ENCODE measurements at regions not wholly inside any gene's neighbourhood (a gene's known extent, or its start where the extent isn't known, plus 50 kb on each side); places are given as distances from the start of the nearest gene placed in this dataset.

DNA sequence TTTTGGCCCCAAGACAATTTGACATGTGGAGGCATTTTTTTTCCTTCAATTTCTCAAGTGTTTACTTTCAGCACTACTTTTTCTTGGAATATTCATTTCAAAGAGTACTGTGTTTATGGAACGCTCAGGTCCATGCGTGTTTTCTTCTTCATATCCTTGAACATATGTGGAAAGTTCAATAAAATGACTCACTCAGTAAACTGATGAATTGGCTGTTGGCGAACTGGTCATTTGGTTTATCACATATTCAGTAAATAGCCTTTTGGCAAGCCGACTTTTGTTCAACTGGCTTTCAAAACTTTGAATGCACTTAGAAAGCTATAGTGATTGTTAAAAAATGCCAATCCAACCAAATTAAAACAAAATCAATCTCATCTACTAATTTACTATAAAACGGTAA, 964.6 kb upstream of the SLC35B3 start:
- no peak for DNase-seq (ENCODE audit: extremely low spot score)
- H3K27ac ChIP-seq (ENCODE audit: low read depth), result no peak overlapping the region
- H3K4me3 ChIP-seq (ENCODE audit: low read depth, low read length), result no peak overlapping the region

DNA sequence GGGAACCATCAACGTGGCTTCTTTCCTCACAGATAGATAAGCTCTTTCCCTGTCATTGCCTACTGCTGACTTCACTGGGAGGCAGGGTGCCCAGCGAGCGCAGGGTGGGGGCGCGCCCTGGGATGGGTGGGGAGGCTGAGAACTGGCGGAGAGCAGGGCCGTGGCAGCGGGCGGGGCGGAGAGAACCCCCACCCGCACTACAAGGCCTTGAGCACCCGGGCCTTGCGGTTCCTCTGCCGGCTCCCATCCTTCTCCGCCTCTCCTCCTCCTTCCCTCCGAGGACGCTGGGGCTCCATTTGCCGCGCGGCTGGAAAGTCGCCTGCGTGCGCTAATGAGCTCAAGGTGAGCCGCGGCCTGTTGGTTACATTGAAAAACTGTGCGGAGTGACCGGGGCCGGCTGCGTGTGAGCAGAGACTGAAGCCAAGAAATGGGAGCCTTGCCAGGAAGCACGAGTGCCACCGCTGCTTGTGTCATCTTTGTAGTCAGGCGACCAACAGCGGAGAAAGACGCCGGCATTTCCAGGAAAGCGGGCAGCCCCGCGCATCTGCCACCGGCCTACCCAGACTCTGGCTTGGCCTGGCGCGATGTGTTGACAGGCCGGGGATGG, 963.5 kb upstream of the SLC35B3 start:
- Histone ChIP-seq H3K4me3 (ENCODE audit: low read depth, low read length) (no peak overlapping the region), H3K27ac (ENCODE audit: low read depth) (no peak overlapping the region), H3K4me1 (ENCODE audit: insufficient read depth) (no peaks in the 10 kb centered on the region), H3K36me3 (ENCODE audit: insufficient read depth) (no peaks in the 10 kb centered on the region)
- 32% methylated on average over 42 of the region's 42 CpGs for WGBS
- no peak for DNase-seq (ENCODE audit: extremely low spot score)

More for the DNA sequence above, 964.6 kb upstream of the SLC35B3 start:
- WGBS, result 76% methylated on average over 5 of the region's 5 CpGs
- no peaks in the 10 kb centered on the region for H3K4me1 ChIP-seq (ENCODE audit: insufficient read depth)
- H3K36me3 ChIP-seq (ENCODE audit: insufficient read depth), result no peaks in the 10 kb centered on the region

DNA sequence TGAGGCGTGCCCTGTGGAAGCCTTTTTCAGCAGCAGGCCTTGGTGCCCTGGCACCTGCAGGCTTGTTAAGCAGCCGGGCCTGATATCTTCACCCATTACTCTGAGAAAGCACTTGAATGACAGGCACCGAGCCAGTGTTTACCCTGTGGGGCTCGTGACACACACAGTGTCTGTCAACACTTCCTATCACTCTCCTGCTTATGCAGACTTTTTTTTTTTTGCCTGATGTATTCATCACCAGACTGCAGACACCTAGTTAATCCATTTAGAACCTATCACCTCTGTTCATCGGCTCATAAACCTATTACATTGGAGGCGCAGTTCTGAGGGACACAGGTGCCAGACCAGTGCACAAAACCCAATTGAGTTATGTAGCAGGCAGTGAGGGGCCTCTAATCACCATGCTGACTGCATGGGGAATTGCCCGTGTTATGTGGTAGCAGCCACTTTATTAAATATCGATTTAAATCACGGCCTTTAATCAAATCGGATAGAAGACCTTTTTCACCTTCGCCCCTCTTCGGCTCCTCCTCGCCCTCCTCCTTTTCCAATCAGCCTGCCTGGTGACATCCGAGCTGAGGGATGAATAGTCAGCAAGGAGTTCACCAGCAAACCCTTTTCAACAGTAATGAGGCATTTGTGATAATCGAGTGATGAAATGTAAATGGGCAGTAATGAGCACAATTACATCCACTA, 962.9 kb upstream of the SLC35B3 start:
- Histone ChIP-seq H3K4me3 (ENCODE audit: low read depth, low read length) (no peak overlapping the region), H3K27ac (ENCODE audit: low read depth) (no peak overlapping the region), H3K4me1 (ENCODE audit: insufficient read depth) (no peaks in the 10 kb centered on the region), H3K36me3 (ENCODE audit: insufficient read depth) (no peaks in the 10 kb centered on the region)
- no peak for DNase-seq (ENCODE audit: extremely low spot score)
- 74% methylated on average over 15 of the region's 15 CpGs for whole genome bisulfite sequencing

DNA sequence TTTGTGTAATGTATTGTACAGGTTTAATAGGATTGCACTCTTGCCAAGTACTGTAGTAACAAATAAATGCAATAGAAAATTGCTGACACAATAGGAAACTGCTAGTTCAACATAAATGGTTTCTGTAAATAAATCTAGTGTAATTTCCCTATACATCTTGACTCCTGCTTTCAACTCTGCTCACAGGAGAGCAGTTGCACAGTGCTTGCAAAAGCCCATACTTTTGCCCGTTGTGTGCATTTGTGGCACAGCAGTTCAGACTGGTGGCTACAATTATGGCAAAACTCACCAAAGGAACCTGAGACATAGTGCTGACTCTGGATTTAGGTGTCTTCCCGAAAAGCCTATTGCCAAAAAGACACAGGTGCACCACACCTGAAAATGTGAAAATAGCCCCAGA, 953.3 kb upstream of the SLC35B3 start:
- Histone ChIP-seq H3K4me1 (ENCODE audit: insufficient read depth) (no peaks in the 10 kb centered on the region), H3K4me3 (ENCODE audit: low read depth, low read length) (no peak overlapping the region), H3K36me3 (ENCODE audit: insufficient read depth) (no peaks in the 10 kb centered on the region), H3K27ac (ENCODE audit: low read depth) (no peak overlapping the region)
- WGBS, result 87% methylated on average over 2 of the region's 2 CpGs
- DNase-seq (ENCODE audit: extremely low spot score), result no peak

DNA sequence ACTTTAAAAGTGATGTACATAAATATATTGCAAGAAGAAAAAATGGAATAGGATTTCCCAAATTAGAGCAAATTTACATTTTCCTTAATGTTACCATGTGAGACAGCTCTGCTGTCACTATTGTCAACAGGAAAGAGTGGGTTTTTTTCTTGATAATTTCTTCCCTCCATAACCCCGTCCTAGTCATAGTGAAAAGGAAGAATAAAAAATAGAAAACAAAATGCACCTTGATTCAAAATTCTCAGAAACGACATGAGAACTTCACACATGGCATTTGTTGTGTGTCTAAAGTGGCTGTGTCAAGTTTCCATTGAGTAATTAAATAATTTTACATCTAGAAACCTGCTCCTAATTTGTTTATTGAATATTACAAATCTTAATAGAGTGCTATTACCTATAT, 945.2 kb upstream of the SLC35B3 start:
- Histone ChIP-seq H3K4me1 (ENCODE audit: insufficient read depth) (no peaks in the 10 kb centered on the region), H3K36me3 (ENCODE audit: insufficient read depth) (no peaks in the 10 kb centered on the region), H3K4me3 (ENCODE audit: low read depth, low read length) (no peak overlapping the region), H3K27ac (ENCODE audit: low read depth) (no peak overlapping the region)
- 74% methylated on average over 2 of the region's 2 CpGs for WGBS
- DNase-seq (ENCODE audit: extremely low spot score), result no peak

DNA sequence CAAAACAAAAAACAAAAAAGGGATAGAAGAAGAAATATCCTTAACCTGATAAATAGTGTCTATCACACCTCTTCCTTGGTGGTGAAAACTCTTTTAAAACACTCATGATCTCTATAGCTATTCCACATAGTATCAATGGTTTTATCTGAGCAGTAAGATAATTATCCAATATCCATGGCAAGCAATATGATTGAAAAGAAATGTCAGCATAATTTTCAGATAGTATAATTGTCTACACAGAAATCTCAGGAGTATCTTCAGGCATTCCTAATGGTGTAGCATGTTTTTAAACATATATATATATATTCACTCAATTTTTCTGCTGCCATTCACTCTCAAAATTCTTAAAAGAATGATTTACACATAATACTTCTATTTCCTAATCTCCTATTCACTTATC, 938.0 kb upstream of the SLC35B3 start:
- Histone ChIP-seq H3K27ac (ENCODE audit: low read depth) (no peak overlapping the region), H3K4me3 (ENCODE audit: low read depth, low read length) (no peak overlapping the region), H3K36me3 (ENCODE audit: insufficient read depth) (no peaks in the 10 kb centered on the region), H3K4me1 (ENCODE audit: insufficient read depth) (no peaks in the 10 kb centered on the region)
- DNase-seq (ENCODE audit: extremely low spot score), result no peak

DNA sequence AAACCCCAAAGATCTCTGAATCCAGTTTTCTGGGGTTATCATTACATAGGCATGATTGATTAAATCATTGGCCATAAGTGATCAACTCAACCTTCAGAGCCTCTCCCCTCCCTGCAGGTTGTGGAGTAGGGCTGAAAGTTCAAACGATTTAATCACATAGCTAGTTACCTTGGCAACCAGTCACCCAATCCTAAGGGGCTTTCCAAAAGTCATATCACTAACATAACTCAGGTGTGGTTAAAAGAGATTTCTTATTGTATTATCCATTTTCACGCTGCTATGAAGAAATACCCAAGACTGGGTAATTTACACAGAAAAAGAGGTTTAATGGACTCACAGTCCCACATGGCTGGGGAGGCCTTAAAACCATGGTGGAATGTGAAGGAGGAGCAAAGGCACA, 935.1 kb upstream of the SLC35B3 start:
- no peaks in the 10 kb centered on the region for H3K4me1 ChIP-seq (ENCODE audit: insufficient read depth)
- no peak for DNase-seq (ENCODE audit: extremely low spot score)
- no peak overlapping the region for H3K4me3 ChIP-seq (ENCODE audit: low read depth, low read length)
- no peak overlapping the region for H3K27ac ChIP-seq (ENCODE audit: low read depth)
- 73% methylated on average over 2 of the region's 2 CpGs for WGBS
- H3K36me3 ChIP-seq (ENCODE audit: insufficient read depth), result no peaks in the 10 kb centered on the region

DNA sequence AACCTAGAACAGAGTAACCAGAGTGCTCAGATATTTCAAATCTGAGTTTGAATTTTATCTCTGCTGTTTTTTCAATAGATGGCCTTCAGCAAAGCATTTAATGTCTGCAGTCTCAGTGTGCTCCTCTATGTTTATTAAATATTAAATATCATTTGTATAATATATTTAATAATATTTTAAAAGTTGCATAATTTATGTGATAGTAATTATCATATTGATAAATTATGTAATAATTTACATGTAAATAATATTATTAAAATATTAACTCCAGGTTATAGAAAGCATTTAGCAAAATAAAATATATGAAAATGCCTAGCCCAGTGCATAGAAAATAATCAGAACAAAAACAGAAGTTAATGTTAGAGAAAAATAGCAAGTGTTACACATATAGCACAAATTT, 930.0 kb upstream of the SLC35B3 start:
- no peak overlapping the region for H3K27ac ChIP-seq (ENCODE audit: low read depth)
- no peak for DNase-seq (ENCODE audit: extremely low spot score)
- no peak overlapping the region for H3K4me3 ChIP-seq (ENCODE audit: low read depth, low read length)
- H3K36me3 ChIP-seq (ENCODE audit: insufficient read depth), result no peaks in the 10 kb centered on the region
- H3K4me1 ChIP-seq (ENCODE audit: insufficient read depth), result no peaks in the 10 kb centered on the region

DNA sequence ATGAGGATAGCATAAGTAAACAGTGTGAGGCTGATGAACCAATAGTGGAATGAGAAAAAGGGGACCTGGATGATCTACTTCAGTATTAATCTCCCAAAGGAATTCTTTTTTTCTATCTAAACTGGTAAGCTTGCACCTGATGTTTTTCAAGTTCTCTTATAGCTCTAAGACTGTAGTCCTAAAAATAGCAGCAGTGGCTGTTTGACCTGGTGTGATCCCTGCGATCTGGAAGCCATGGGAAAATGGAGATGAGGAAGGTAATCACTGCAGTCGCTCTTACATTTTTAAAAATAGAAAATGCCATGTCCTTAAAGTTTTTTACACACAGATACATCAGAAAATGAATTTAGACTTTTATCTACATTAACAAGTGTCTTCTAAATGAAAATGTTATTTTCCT, 926.4 kb upstream of the SLC35B3 start:
- DNase-seq (ENCODE audit: extremely low spot score), result no peak
- Histone ChIP-seq H3K36me3 (ENCODE audit: insufficient read depth) (no peaks in the 10 kb centered on the region), H3K4me1 (ENCODE audit: insufficient read depth) (no peaks in the 10 kb centered on the region), H3K27ac (ENCODE audit: low read depth) (no peak overlapping the region), H3K4me3 (ENCODE audit: low read depth, low read length) (no peak overlapping the region)
- WGBS, result 82% methylated on average over 2 of the region's 2 CpGs

DNA sequence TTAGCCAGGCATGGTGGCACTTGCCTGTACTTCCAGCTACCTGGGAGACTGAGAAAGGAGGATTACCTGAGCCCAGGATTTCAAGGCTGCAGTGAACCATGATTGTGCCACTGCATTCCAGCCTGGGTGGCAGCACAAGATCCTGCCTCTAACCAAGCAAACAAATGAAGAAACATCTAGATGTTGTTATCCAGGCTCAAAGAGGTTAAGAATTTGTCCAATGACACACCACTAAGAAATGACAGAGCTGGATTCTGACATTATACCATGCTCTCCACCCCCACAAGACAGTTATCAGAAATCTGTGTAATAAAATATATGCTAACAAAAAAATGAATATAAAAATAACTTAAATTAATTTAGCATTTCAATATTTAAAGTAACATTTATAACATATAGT, 925.5 kb upstream of the SLC35B3 start:
- Histone ChIP-seq H3K27ac (ENCODE audit: low read depth) (no peak overlapping the region), H3K4me1 (ENCODE audit: insufficient read depth) (no peaks in the 10 kb centered on the region), H3K4me3 (ENCODE audit: low read depth, low read length) (no peak overlapping the region), H3K36me3 (ENCODE audit: insufficient read depth) (no peaks in the 10 kb centered on the region)
- DNase-seq (ENCODE audit: extremely low spot score), result no peak

DNA sequence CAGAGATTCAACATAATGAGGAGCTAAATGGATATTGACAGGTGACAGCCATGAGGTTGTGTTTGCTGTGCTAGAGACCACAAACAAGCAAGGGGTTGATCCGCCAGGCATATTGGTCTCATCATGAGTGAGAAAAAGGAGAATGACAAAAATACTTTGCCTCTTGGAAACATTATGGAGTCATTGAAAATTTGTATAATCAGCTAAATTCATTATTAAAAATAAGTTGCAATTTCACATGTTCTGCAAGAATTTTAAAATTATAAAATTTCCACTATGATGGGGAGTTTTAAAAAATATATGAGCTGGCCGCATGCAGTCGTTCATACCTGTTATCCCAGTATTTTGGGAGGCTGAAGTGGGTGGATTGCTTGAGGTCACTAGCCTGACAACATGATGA, 912.3 kb upstream of the SLC35B3 start:
- no peak for DNase-seq (ENCODE audit: extremely low spot score)
- no peak overlapping the region for H3K4me3 ChIP-seq (ENCODE audit: low read depth, low read length)
- no peaks in the 10 kb centered on the region for H3K36me3 ChIP-seq (ENCODE audit: insufficient read depth)
- no peak overlapping the region for H3K27ac ChIP-seq (ENCODE audit: low read depth)
- WGBS, result 90% methylated on average over 3 of the region's 3 CpGs
- no peaks in the 10 kb centered on the region for H3K4me1 ChIP-seq (ENCODE audit: insufficient read depth)

DNA sequence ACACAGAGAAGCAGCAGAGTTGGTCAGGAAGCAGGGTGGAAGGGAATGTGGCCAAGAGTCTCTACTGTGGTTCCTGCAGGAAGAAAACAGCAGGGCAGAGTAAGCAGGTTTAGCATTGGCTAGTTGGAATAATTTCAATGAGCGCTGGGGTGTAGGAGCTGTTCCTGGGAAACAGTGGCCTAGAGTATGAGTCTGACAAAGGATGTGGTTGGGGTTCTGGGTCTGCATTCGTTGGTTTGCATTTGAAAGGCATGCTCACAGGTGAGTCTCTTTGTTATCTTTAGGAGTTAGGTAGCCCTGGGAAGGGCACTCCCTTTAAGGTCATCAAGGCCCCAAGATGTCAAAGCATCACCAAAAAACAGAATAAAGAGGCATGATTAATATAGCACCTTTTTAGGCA, 911.6 kb upstream of the SLC35B3 start:
- no peak overlapping the region for H3K4me3 ChIP-seq (ENCODE audit: low read depth, low read length)
- H3K4me1 ChIP-seq (ENCODE audit: insufficient read depth), result no peaks in the 10 kb centered on the region
- 81% methylated on average over 2 of the region's 2 CpGs for WGBS
- DNase-seq (ENCODE audit: extremely low spot score), result no peak
- H3K36me3 ChIP-seq (ENCODE audit: insufficient read depth), result no peaks in the 10 kb centered on the region
- H3K27ac ChIP-seq (ENCODE audit: low read depth), result no peak overlapping the region

DNA sequence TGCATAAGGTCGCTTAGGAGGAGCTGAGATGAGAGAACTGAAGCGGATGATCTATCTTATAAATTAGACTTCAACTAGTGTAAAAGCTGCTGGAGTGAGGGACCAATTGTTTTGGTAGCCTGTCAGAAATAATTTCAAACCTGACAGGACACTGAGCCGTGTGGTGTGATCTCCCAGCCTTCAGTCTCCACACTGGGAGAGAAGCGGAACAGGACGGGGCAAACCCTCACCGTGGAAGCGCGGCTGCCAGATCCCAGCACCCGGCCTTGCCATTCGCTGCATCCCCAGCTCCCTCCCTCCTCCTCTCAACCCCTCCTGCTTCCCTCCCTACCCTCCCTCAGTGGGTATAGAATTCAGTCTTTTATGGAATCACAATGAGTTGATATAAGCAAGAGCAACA, 900.1 kb upstream of the SLC35B3 start:
- whole genome bisulfite sequencing, result 60% methylated on average over 10 of the region's 10 CpGs

DNA sequence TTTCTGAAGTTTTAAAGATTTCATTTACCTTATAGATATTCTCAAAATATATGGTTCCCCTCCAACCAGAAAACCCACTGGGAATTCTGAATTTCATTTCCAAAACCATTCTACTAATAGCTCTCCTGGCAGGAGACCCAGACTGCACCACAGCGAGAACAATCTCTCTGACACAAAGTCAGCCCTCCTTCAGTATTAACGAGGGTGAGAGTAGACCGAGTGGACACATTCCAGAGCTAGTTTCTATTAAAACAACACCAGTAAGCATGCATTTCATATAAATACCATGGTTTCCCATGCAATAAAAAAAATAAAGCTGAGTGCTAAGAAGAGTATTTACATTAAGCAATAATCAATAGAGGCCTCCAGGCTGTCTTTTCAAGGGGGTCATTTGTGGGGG, 899.6 kb upstream of the SLC35B3 start:
- no peak for DNase-seq (ENCODE audit: extremely low spot score)
- no peak overlapping the region for H3K4me3 ChIP-seq (ENCODE audit: low read depth, low read length)
- no peaks in the 10 kb centered on the region for H3K4me1 ChIP-seq (ENCODE audit: insufficient read depth)
- no peaks in the 10 kb centered on the region for H3K36me3 ChIP-seq (ENCODE audit: insufficient read depth)
- no peak overlapping the region for H3K27ac ChIP-seq (ENCODE audit: low read depth)
- WGBS, result 24% methylated on average over 3 of the region's 3 CpGs

More for the DNA sequence above, 900.1 kb upstream of the SLC35B3 start:
- Histone ChIP-seq H3K4me1 (ENCODE audit: insufficient read depth) (no peaks in the 10 kb centered on the region), H3K36me3 (ENCODE audit: insufficient read depth) (no peaks in the 10 kb centered on the region), H3K4me3 (ENCODE audit: low read depth, low read length) (no peak overlapping the region), H3K27ac (ENCODE audit: low read depth) (no peak overlapping the region)
- DNase-seq (ENCODE audit: extremely low spot score), result no peak
